ENCODE measurements at regions not wholly inside any gene's neighbourhood (a gene's known extent, or its start where the extent isn't known, plus 50 kb on each side); places are given as distances from the start of the nearest gene placed in this dataset.

DNA sequence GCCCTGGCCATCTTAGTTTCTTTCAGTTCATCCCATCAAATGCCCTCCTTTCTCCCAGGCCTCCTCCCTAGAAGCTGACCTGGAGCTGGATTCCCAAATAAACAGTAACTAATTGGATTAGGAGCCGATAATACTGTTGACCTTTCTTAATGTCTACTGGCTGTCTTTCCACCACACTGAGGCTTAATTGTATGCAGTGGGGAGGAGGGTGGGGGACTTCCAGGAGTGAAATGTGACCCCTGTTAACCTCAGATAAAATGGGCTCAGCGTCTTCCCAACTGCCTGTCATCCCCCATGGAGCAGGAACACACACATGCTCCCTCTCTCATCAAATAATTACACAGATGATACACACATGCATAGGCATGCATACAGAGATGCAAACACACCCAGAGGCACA lies 53.7 kb upstream of the LBX1 start (continued):
- TF ChIP-seq, protein P1, sequence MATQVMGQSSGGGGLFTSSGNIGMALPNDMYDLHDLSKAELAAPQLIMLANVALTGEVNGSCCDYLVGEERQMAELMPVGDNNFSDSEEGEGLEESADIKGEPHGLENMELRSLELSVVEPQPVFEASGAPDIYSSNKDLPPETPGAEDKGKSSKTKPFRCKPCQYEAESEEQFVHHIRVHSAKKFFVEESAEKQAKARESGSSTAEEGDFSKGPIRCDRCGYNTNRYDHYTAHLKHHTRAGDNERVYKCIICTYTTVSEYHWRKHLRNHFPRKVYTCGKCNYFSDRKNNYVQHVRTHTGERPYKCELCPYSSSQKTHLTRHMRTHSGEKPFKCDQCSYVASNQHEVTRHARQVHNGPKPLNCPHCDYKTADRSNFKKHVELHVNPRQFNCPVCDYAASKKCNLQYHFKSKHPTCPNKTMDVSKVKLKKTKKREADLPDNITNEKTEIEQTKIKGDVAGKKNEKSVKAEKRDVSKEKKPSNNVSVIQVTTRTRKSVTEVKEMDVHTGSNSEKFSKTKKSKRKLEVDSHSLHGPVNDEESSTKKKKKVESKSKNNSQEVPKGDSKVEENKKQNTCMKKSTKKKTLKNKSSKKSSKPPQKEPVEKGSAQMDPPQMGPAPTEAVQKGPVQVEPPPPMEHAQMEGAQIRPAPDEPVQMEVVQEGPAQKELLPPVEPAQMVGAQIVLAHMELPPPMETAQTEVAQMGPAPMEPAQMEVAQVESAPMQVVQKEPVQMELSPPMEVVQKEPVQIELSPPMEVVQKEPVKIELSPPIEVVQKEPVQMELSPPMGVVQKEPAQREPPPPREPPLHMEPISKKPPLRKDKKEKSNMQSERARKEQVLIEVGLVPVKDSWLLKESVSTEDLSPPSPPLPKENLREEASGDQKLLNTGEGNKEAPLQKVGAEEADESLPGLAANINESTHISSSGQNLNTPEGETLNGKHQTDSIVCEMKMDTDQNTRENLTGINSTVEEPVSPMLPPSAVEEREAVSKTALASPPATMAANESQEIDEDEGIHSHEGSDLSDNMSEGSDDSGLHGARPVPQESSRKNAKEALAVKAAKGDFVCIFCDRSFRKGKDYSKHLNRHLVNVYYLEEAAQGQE (IDR thresholded peaks at IDR 0.05) = no peak
- TF ChIP-seq SP1 (IDR thresholded peaks at IDR 0.05) = no peak
- no peak for TF ChIP-seq GABPA (IDR thresholded peaks at IDR 0.05 in 1 of 2, conservative IDR thresholded peaks at IDR 0.05 in 1 of 2)
- TF ChIP-seq YY1 (IDR thresholded peaks at IDR 0.05) = no peak
- TF ChIP-seq, protein P2, sequence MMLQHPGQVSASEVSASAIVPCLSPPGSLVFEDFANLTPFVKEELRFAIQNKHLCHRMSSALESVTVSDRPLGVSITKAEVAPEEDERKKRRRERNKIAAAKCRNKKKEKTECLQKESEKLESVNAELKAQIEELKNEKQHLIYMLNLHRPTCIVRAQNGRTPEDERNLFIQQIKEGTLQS (IDR thresholded peaks at IDR 0.05) = no peak

DNA sequence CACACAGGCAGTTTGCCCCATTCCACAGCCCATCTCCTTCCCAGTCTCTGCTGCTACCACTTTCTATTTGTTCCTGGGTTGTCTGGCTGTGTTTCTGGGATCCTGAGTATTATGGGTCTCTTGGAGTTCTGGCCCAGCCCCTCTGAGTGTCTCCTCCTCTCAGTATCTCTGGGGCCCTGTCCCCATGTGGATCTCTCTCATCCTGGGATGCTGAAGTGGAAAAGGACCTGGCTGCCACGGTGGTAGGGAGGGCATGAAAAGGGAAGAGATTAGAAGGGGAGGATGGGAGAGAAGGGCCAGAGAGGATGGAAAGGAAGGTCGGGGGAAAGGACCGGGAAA lies 54.5 kb upstream of the LBX1 start:
- 3% methylated on average over 3 of the region's 3 CpGs for WGBS
- peaks cover 0 to 9% (median 2%) of the 10 kb centered on the region in 4 donors for H3K27me3 ChIP-seq (ENCODE audit: control insufficient read depth in 4 of 4, insufficient read depth in 4 of 4, low read length in 3 of 4)

More for the DNA sequence above, 54.5 kb upstream of the LBX1 start:
- H3K27ac ChIP-seq (ENCODE audit: low read depth in 1 of 2, low read length in 2 of 2) = no peak overlapping the region
- no peak overlapping the region for H3K9ac ChIP-seq (ENCODE audit: low read depth in 1 of 2, low read length in 2 of 2)
- no peak overlapping the region for H3K4me3 ChIP-seq (ENCODE audit: low read depth in 1 of 3, low read length in 3 of 3)
- no peaks in the 10 kb centered on the region for H3K9me3 ChIP-seq (ENCODE audit: control insufficient read depth in 4 of 4, low read length in 3 of 4)
- H3K4me1 ChIP-seq (ENCODE audit: control insufficient read depth in 4 of 4, insufficient read depth in 4 of 4, low read length in 3 of 4) = peaks cover 0 to 5% (median 4%) of the 10 kb centered on the region in 4 donors
- TF ChIP-seq FOXA1 (IDR thresholded peaks at IDR 0.05) = no peak
- no peak for TF ChIP-seq RXRA (IDR thresholded peaks at IDR 0.05)
- no peak for TF ChIP-seq GABPA (IDR thresholded peaks at IDR 0.05 in 1 of 2, conservative IDR thresholded peaks at IDR 0.05 in 1 of 2)
- TF ChIP-seq TAF1 (conservative IDR thresholded peaks at IDR 0.05) = no peak
- TF ChIP-seq EGR1 (IDR thresholded peaks at IDR 0.05; ENCODE audit: low read depth in 2 of 2) = no peak
- TF ChIP-seq, protein P3, sequence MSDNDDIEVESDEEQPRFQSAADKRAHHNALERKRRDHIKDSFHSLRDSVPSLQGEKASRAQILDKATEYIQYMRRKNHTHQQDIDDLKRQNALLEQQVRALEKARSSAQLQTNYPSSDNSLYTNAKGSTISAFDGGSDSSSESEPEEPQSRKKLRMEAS (IDR thresholded peaks at IDR 0.05) = no peak
- TF ChIP-seq, protein P4, sequence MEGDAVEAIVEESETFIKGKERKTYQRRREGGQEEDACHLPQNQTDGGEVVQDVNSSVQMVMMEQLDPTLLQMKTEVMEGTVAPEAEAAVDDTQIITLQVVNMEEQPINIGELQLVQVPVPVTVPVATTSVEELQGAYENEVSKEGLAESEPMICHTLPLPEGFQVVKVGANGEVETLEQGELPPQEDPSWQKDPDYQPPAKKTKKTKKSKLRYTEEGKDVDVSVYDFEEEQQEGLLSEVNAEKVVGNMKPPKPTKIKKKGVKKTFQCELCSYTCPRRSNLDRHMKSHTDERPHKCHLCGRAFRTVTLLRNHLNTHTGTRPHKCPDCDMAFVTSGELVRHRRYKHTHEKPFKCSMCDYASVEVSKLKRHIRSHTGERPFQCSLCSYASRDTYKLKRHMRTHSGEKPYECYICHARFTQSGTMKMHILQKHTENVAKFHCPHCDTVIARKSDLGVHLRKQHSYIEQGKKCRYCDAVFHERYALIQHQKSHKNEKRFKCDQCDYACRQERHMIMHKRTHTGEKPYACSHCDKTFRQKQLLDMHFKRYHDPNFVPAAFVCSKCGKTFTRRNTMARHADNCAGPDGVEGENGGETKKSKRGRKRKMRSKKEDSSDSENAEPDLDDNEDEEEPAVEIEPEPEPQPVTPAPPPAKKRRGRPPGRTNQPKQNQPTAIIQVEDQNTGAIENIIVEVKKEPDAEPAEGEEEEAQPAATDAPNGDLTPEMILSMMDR (IDR thresholded peaks at IDR 0.05; ENCODE audit: low read depth, low read length, missing input control) = no peak
- TF ChIP-seq HNF4G (IDR thresholded peaks at IDR 0.05) = no peak
- no peak for TF ChIP-seq SP1 (IDR thresholded peaks at IDR 0.05)
- no peak for TF ChIP-seq JUND (IDR thresholded peaks at IDR 0.05)
- TF ChIP-seq, protein P2 (IDR thresholded peaks at IDR 0.05) = no peak
- no peak for TF ChIP-seq HNF4A (conservative IDR thresholded peaks at IDR 0.05)
- TF ChIP-seq YY1 (IDR thresholded peaks at IDR 0.05) = no peak
- TF ChIP-seq, protein P1 (IDR thresholded peaks at IDR 0.05) = no peak
- TF ChIP-seq NR2F2 (IDR thresholded peaks at IDR 0.05) = no peak
- no peak for DNase-seq (ENCODE audit: low spot score)
- H3K36me3 ChIP-seq (ENCODE audit: control insufficient read depth in 4 of 4, insufficient read depth in 3 of 4, low read depth in 1 of 4, low read length in 3 of 4) = no peaks in the 10 kb centered on the region

Data from liver (tissue), 8 donors.